ENCODE measurements at regions not wholly inside any gene's neighbourhood (a gene's known extent, or its start where the extent isn't known, plus 50 kb on each side); places are given as distances from the start of the nearest gene placed in this dataset.

GRCh38 chr1:222933273-222933672 lies 118.4 kb downstream of the DISP1 start:
- no TSS peak for BruUV-seq (replicated peaks)
- DNase-seq: no peak
- Mint-ChIP-seq H3K4me3 (ENCODE audit: unreplicated experiment) (no peak overlapping the region), H3K27ac (ENCODE audit: unreplicated experiment) (no peak overlapping the region), H3K4me1 (ENCODE audit: low read depth, unreplicated experiment) (no peaks in the 10 kb centered on the region), H3K36me3 (ENCODE audit: insufficient read depth, unreplicated experiment) (no peaks in the 10 kb centered on the region), H3K9me3 (ENCODE audit: unreplicated experiment) (no peaks in the 10 kb centered on the region), H3K27me3 (ENCODE audit: insufficient read depth, unreplicated experiment) (no peaks in the 10 kb centered on the region)
- H3K9me3 ChIP-seq: no peaks in the 10 kb centered on the region
- H3K4me3 ChIP-seq (ENCODE audit: low read depth, low read length): no peak overlapping the region
- intact Hi-C loops (cut with micrococcal nuclease; ENCODE audit: unreplicated experiment): no loop called here
- no peaks in the 10 kb centered on the region for H3K27me3 ChIP-seq (replicated peaks; ENCODE audit: control insufficient read depth, insufficient read depth, low read length)
- ChIA-PET POLR2A (no interaction called here), CTCF (no interaction called here)
- TF ChIP-seq CTCF (IDR thresholded peaks at IDR 0.05; ENCODE audit: insufficient read depth in 1 of 2, low read depth in 1 of 2, low read length in 1 of 2, severe bottlenecking in 1 of 2, unreplicated experiment in 1 of 2): no peak
- no peaks in the 10 kb centered on the region for H3K4me1 ChIP-seq
- no peaks in the 10 kb centered on the region for H3K36me3 ChIP-seq (ENCODE audit: control insufficient read depth, insufficient read depth, low read length)

GRCh38 chr1:222935239-222935900 lies 120.5 kb downstream of the DISP1 start:
- no TSS peak for BruUV-seq (replicated peaks)
- Histone ChIP-seq H3K9me3 (no peaks in the 10 kb centered on the region), H3K36me3 (ENCODE audit: control insufficient read depth, insufficient read depth, low read length) (no peaks in the 10 kb centered on the region), H3K4me1 (no peaks in the 10 kb centered on the region), H3K4me3 (ENCODE audit: low read depth, low read length) (no peak overlapping the region), H3K27me3 (replicated peaks; ENCODE audit: control insufficient read depth, insufficient read depth, low read length) (no peaks in the 10 kb centered on the region)
- no peaks in the 10 kb centered on the region for H3K9me3 Mint-ChIP-seq (ENCODE audit: unreplicated experiment)
- intact Hi-C loops (cut with micrococcal nuclease; ENCODE audit: unreplicated experiment): no loop called here
- H3K4me1 Mint-ChIP-seq (ENCODE audit: low read depth, unreplicated experiment): no peaks in the 10 kb centered on the region
- H3K4me3 Mint-ChIP-seq (ENCODE audit: unreplicated experiment): no peak overlapping the region
- H3K36me3 Mint-ChIP-seq (ENCODE audit: insufficient read depth, unreplicated experiment): no peaks in the 10 kb centered on the region
- ChIA-PET POLR2A (no interaction called here), CTCF (no interaction called here)
- no peak for DNase-seq
- H3K27ac Mint-ChIP-seq (ENCODE audit: unreplicated experiment): no peak overlapping the region
- no peak for TF ChIP-seq CTCF (IDR thresholded peaks at IDR 0.05; ENCODE audit: insufficient read depth in 1 of 2, low read depth in 1 of 2, low read length in 1 of 2, severe bottlenecking in 1 of 2, unreplicated experiment in 1 of 2)
- no peaks in the 10 kb centered on the region for H3K27me3 Mint-ChIP-seq (ENCODE audit: insufficient read depth, unreplicated experiment)

GRCh38 chr1:222936042-222936441 lies 121.2 kb downstream of the DISP1 start:
- no peak overlapping the region for H3K27ac Mint-ChIP-seq (ENCODE audit: unreplicated experiment)
- TF ChIP-seq CTCF (IDR thresholded peaks at IDR 0.05; ENCODE audit: insufficient read depth in 1 of 2, low read depth in 1 of 2, low read length in 1 of 2, severe bottlenecking in 1 of 2, unreplicated experiment in 1 of 2): no peak
- no peaks in the 10 kb centered on the region for H3K9me3 ChIP-seq
- H3K9me3 Mint-ChIP-seq (ENCODE audit: unreplicated experiment): no peaks in the 10 kb centered on the region
- H3K4me1 Mint-ChIP-seq (ENCODE audit: low read depth, unreplicated experiment): peaks cover 3% of the 10 kb centered on the region
- H3K4me3 ChIP-seq (ENCODE audit: low read depth, low read length): no peak overlapping the region
- H3K27me3 Mint-ChIP-seq (ENCODE audit: insufficient read depth, unreplicated experiment): no peaks in the 10 kb centered on the region
- intact Hi-C loops (cut with micrococcal nuclease; ENCODE audit: unreplicated experiment): no loop called here
- no peaks in the 10 kb centered on the region for H3K36me3 Mint-ChIP-seq (ENCODE audit: insufficient read depth, unreplicated experiment)
- no peaks in the 10 kb centered on the region for H3K36me3 ChIP-seq (ENCODE audit: control insufficient read depth, insufficient read depth, low read length)
- ChIA-PET CTCF (no interaction called here), POLR2A (no interaction called here)
- H3K27me3 ChIP-seq (replicated peaks; ENCODE audit: control insufficient read depth, insufficient read depth, low read length): no peaks in the 10 kb centered on the region
- no TSS peak for BruUV-seq (replicated peaks)
- no peak for DNase-seq
- H3K4me3 Mint-ChIP-seq (ENCODE audit: unreplicated experiment): no peak overlapping the region
- no peaks in the 10 kb centered on the region for H3K4me1 ChIP-seq

Data from Caco-2 (cell line).